Transverse colon (tissue), 4 donors: ENCODE measurements at regions not wholly inside any gene's neighbourhood (a gene's known extent, or its start where the extent isn't known, plus 50 kb on each side); places are given as distances from the start of the nearest gene placed in this dataset.

Experiments
- EP300 ChIP-seq: sonication (generic); formaldehyde crosslinking; IDR thresholded peaks from one replicate; pipeline ENCODE4 v1.6.1; 2017; ENCODE audit warnings: antibody characterized with exemption, low read depth
- POLR2A ChIP-seq: fragments of 450-650 bp; IDR thresholded peaks from one replicate; pipeline ENCODE4 v1.6.1; 2016; ENCODE audit warnings: antibody characterized with exemption, mild to moderate bottlenecking, moderate library complexity
- POLR2AphosphoS5 ChIP-seq, 3 donors: sonication (generic); formaldehyde crosslinking; IDR thresholded peaks; one replicate each; pipeline ENCODE4 v1.6.1; 2016; ENCODE audit warnings: antibody characterized with exemption in 3 of 3
- TF ChIP-seq, protein P1 (sequence below), 5 experiments: fragments of 200-600 bp in 3 of 5; fragments of 450-650 bp in 2 of 5; sonication (generic) in 3 of 5; IDR thresholded peaks; 1 replicate in 2 of 5; 2 replicates in 3 of 5; pipeline ENCODE4 v1.5.1; 2016 to 2017; ENCODE audit warnings: antibody characterized with exemption in 5 of 5, inconsistent platforms in 3 of 5, mild to moderate bottlenecking in 2 of 5, moderate library complexity in 1 of 5

DNA sequence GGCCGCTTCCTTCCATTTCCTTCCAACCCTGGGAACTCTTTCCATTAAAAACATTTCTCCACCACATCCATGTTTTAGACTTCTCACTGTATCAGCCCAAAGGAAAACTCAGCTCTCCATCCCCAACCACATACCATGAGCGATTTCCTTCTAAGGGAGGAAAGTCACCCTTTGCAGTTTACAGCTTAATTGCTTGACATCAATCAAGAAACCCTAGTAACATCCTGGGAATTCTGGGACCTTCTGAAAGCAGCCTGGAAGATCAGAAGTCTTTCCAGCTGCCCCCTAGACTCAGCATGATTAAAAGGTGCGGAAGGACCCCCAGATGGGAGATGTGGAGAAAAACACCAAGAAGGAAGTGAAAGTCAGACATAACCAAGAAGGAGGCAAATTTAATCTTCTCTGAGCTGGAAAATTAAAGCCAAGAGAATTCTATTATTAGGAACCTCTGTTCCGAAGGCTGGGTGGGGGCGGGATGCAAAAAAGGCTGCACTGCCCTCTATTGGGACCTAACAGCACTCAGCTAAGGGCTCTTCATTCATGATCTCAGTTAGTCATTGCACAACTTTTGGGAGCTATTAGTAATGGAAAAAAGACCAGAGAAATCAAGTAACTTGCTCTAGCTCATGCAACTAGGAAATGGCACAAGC is 73.3 kb upstream of the PLXNC1 start:
- TF ChIP-seq, protein P1, sequence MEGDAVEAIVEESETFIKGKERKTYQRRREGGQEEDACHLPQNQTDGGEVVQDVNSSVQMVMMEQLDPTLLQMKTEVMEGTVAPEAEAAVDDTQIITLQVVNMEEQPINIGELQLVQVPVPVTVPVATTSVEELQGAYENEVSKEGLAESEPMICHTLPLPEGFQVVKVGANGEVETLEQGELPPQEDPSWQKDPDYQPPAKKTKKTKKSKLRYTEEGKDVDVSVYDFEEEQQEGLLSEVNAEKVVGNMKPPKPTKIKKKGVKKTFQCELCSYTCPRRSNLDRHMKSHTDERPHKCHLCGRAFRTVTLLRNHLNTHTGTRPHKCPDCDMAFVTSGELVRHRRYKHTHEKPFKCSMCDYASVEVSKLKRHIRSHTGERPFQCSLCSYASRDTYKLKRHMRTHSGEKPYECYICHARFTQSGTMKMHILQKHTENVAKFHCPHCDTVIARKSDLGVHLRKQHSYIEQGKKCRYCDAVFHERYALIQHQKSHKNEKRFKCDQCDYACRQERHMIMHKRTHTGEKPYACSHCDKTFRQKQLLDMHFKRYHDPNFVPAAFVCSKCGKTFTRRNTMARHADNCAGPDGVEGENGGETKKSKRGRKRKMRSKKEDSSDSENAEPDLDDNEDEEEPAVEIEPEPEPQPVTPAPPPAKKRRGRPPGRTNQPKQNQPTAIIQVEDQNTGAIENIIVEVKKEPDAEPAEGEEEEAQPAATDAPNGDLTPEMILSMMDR (IDR thresholded peaks at IDR 0.05): peak; percentile 49 to 61 (median 50)
- TF ChIP-seq POLR2AphosphoS5 (IDR thresholded peaks at IDR 0.05): peak in 1 of 3 donors; percentile 28
- no peak for TF ChIP-seq EP300
- no peak for TF ChIP-seq POLR2A
